ENCODE measurements at regions not wholly inside any gene's neighbourhood (a gene's known extent, or its start where the extent isn't known, plus 50 kb on each side); places are given as distances from the start of the nearest gene placed in this dataset.

GRCh38 chr12:60257063-60257462, 661.2 kb downstream of the SLC16A7 start:
- no peak for DNase-seq

DNA sequence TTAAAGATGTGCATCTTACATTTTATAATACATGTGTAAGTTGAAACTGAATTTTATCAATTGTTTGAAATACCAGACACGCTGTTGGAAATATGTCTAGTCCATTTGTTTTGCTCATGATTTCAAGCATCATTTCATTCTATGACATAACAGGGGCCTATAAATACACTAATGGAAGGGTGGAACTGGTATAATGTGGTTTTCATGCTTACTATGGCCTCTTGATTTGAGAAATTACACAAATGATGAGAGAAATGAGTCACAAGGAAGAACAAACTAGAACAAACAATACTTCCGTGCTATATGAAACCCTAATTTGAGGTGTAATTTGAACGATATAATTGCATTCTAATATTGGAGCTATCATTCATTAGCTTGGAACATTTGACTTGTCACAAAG, 663.4 kb downstream of the SLC16A7 start:
- DNase-seq = no peak

DNA sequence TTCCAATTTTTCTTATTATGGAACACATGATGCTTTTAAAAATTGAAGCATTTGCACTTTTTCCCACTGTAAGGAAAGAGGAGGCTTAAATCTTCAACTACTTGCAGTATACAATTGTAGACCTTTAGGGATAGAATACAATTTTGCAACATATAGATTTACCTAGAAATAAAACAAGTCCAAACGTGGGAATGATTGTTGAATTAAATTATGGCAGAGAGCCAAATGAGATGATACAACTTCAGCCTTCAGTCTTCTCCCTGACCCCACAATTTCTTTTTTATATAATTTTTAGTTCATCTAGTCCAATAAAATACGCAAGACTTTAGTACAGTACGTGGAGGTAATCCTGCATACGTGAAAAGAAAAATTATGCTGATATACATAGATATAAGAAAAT, 666.5 kb downstream of the SLC16A7 start:
- DNase-seq = no peak

DNA sequence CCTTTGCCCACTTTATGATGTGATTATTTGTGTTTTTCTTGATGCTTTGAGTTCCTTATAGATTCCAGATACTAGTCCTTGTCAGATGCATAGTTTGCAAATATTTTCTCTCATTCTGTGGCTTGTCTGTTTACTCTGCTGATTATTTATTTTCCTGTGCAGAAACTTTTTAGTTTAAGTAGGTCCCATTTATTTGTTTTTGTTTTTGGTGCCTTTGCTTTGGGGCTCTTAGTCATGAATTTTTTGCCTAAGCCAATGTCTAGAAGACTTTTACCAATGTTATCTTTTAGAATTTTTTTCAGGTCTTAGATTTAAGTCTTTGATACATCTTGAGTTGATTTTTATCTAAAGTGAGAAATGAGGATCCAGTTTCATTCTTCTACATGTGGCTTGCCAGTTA, 667.3 kb downstream of the SLC16A7 start:
- no peak for DNase-seq

DNA sequence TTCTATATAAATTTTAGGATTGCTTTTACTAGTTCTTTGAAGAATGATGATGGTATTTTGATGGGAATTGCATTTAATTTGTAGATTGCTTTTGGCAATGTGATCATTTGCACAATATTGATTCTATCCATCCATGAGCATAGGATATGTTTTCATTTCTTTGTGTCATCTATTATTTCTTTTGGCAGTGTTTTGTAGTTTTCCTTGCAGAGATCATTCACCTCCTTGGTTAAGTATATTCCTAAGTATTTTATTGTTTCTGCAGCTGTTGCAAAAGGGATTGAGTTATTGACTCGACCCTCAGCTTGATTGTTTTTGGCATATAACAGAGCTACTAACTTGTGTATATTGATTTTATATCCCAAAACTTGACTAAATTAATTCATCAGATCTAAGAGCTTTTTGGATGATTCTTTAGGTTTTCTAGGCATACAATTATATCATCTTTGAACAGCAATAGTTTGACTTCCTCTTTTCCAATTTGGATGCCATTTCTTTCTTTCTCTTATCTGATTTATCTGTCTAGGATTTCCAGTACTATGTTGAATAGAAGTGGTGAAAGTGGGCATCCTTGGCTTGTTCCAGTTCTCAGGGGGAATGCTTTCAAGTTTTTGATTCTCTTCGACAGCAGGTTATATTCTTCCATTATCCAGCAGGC, 668.1 kb downstream of the SLC16A7 start:
- no peak for DNase-seq

DNA sequence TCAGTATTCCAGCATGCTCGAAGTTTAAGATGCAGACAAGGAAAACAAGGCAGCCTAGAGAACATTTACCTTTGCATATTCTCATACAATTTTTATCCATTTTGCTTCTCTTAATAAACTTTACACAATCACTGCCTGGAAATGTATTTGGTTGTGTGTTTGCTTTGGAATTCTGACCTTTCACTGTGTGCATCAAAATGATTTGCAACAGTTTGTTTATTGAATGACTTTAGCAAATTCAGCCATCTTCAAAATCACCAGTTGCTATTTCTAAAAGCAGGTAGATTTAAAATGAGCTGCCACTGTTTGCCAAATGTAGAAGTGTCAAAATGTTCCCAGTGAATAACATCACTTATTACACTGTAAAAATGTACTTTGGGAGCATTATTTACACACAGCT, 669.9 kb downstream of the SLC16A7 start:
- DNase-seq = no peak

DNA sequence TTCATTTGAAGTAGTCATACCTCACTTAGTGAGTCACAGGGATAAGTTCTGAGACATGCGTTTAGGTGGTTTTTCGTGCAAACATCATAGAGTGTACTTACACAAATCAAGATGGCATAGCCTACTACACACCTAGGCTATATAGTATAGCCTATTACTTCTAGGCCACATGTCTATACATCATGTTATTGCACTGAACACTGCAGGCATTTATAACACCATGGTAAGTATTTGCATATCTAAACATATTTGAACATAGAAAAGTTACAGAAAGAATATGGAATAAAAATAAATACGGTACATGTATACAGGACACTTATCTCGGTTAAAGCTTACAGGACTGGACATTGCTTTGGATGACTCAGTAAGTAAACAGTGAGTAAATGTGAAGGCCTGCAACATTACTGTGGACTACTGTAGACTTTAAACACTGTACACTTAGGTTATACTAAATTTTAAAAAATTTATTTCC, 670.6 kb downstream of the SLC16A7 start:
- no peak for DNase-seq

GRCh38 chr12:60269611-60270269, 673.9 kb downstream of the SLC16A7 start:
- DNase-seq = no peak

- no peak for DNase-seq
These were observed 676.0 kb downstream of the SLC16A7 start for GRCh38 chr12:60271816-60272215.

DNA sequence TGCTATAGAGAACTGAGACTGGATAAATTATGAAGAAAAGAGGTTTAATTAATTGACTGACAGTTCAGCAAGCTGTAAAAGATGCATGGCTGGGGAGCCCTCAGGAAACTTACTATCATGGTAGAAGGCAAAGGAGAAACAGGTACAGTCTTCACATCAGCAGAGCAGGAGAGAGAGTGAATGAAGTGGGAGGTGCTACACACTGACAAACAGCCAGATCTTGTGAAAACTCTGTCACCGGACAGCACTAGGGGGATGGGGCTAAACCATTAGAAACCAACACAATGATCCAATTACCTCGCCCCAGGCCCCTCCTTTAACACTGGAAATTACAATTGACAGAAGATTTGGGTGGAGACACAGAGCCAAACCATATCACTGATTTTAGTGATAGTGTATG, 682.4 kb downstream of the SLC16A7 start:
- no peak for DNase-seq

DNA sequence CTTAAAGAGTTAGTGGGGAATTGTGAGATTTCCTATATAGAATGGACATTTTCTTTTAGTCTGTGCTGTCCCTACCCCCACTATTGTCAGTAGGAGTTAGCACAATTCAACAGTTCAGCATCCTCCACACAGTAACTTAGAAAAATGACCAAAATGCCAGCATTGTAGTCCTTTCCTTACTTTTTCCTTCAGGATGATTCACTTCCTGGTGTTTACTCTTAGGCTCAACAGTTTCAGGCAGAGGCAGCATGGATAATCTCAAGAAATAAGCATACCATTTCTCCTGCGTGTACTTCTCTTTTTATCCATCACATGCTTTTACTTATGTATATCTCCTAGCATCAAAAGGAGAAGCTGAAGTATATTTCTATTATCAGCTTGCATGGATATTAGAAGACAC, 683.4 kb downstream of the SLC16A7 start:
- no peak for DNase-seq

DNA sequence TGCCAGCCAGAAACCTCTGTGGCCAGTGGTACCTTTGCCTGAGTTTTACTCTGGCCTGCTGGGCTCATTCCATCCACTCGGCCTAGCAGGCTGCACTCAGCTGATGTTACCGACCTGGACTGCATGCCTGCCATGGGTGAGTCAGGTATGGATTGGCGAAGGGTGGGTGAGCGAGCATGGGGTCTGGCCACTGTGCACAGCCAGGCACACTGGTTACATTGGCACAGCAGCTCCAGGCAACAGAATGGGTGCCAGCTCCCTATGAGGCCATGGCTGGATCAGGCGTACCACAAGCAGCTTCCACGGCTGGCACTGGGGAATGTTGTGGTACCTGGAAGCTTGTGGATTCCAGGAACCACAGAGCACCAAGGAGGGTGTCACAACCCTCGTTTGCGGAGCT, 685.7 kb downstream of the SLC16A7 start:
- no peak for DNase-seq

DNA sequence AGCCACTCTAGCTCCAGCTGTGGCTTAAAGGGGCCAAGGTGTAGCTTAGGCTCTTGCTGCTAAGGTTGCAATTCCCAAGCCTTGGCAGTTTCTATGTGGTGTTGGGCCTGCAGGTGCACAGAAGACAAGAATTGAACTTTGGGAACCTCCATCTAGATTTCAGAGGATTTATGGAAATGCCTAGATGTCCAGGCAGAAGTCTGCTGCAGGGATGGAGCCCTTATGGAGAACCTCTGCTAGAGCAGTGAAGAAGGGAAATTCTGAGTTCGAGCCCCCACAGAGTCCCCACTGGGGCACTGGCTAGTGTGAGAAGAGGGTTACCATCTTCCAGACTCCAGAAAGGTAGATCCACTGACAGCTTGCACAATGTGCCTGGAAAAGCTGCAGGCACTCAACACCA, 694.7 kb downstream of the SLC16A7 start:
- DNase-seq = no peak

GRCh38 chr12:60308366-60308991, 712.6 kb downstream of the SLC16A7 start:
- DNase-seq = no peak

DNA sequence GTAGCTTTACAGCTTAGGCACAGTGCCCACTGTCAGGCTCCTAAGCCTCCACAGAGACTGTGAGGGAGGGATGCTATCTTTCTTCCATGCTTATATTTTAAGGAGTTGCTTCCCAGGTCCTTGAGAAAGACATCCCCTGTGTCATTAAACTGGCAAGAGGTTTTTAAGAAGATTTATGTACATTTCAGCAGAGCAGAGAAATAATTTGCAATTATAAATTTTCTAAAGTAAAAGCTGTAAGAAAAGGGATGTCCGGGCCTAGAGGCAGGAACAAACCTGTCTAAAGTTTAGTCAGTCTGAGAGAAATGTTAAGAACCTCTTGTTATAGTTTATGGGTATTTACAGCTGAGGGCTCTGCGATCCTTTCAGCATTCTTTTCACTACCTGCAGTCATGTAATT, 716.1 kb downstream of the SLC16A7 start:
- DNase-seq = no peak

DNA sequence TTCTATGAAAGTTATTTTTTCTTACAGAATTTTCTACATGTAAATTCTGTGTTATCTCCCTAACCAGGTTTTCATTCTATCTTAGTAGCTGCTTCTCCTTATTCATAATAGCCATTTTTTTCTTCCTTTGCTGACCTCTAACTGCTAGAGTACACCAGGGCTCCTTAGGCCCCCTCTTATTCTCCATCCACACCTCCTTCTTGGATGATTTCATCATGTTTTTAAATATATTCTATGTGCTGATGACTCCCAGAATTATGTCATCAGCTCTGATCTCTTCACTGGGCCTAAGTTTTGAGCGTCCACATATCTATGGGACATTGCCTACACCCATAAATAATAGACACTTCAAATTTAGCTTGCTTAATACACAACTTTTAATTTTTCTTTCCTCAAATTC, 721.5 kb downstream of the SLC16A7 start:
- no peak for DNase-seq

DNA sequence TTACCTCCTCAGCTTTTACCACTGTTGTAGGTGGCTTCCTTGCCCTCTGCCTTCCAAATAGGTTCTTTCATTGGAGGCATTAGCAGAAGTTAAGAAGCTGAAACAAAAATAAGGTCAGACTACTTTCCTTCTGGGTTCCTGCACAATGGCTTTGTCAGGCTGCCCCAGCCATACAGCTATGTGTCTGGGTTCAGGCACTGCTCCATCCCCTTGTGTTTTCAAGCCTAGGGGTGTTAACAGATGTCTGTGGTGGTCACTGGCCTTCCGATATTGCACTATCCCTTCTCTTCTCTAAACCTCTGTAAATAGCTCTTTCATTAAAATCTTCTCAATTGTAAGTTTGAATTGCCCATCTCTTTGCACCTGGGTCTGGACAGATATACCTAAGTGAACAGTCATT, 728.9 kb downstream of the SLC16A7 start:
- DNase-seq = no peak

GRCh38 chr12:60333461-60333860, 737.6 kb downstream of the SLC16A7 start:
- no peak for DNase-seq

- no peak for DNase-seq
These were observed 739.9 kb downstream of the SLC16A7 start for GRCh38 chr12:60335745-60336144.

DNA sequence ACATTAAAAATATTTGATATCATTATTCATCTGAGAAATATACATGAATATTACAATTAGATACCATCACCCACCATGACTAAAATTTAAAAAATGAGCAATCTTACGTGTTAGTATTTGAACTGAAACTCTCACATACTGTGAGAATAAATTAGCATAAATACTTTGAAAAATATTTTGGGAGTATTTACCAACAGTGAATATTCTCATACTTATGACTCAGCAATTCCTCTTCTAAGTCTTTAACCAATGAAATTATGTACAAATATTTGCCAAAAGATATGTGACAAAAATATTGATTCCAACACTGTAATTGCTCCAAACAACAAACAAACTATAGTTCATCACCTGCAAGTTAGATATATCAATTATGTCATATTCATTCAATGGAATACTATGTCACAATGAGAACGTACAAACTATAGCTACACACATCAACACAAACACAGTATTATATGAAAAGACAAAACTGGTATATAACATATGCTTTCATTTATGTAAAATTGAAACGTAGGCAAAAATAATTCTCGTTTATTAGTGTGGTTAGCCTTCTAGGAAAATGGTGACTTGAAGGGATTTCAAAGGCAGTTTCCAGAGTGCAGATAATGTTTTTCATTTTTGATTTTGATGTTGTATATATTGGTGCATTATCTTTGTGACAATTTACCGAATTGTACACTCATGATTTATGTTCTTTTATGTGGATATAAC, 742.2 kb downstream of the SLC16A7 start:
- no peak for DNase-seq

- no peak for DNase-seq
These were observed 749.6 kb downstream of the SLC16A7 start for GRCh38 chr12:60345442-60345841.

- no peak for DNase-seq
These were observed 753.6 kb downstream of the SLC16A7 start for GRCh38 chr12:60349232-60349978.

DNA sequence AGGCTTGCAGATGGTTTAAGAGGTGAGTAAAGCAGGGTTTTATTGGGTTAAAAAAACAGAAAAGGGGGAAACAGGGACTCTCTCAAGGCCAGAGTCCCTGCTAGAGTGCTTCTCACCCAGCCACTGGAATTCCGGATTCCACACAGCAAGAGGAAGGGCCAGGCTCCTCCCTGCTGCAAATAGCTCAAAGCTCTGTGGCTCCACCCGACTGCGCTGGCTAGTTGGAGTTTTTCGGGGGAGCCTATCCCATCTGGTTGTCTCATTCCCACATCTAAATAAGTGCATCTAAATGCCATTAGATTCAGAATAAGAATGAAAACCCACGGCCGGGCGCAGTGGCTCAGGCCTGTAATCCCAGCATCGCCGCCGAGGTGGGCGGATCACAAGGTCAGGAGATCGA, 791.5 kb downstream of the SLC16A7 start:
- DNase-seq = no peak

All from activated CD4-positive, alpha-beta T cell treated with anti-CD3 and anti-CD28 coated beads, Interleukin-2, amount 50 U/mL, for 16 hours (primary cell).